ENCODE measurements at regions not wholly inside any gene's neighbourhood (a gene's known extent, or its start where the extent isn't known, plus 50 kb on each side); places are given as distances from the start of the nearest gene placed in this dataset.

DNA sequence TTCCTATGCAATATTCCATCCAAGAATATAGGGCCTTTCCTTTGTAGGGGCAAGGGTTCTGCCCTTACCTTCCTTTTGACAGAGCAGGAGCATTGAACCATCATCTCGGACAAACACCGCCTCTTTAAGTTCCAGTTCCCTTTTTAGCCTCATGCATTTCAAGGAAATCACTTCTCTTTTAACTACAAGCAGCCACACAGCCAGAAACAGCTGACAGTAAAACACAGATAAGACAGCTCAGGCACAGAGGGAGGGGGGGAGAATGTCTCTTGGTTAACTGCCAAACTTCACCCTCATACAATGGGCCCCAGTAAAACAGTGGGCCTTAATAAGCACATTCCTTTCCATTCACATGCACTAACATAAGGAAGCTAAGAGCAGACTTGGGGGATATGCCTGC, 648.3 kb downstream of the GABRG1 start:
- no peaks in the 10 kb centered on the region for H3K4me1 ChIP-seq (ENCODE audit: control insufficient read depth in 4 of 4, insufficient read depth in 4 of 4, low read length in 3 of 4)
- no peak overlapping the region for H3K4me3 ChIP-seq (ENCODE audit: low read depth in 1 of 3, low read length in 3 of 3)
- H3K36me3 ChIP-seq (ENCODE audit: control insufficient read depth in 4 of 4, insufficient read depth in 3 of 4, low read depth in 1 of 4, low read length in 3 of 4), result no peaks in the 10 kb centered on the region
- WGBS, result 53% methylated on average over 2 of the region's 2 CpGs
- no peak for DNase-seq (ENCODE audit: low spot score)
- H3K9ac ChIP-seq (ENCODE audit: low read depth in 1 of 2, low read length in 2 of 2), result no peak overlapping the region
- no peak overlapping the region for H3K27ac ChIP-seq (ENCODE audit: low read depth in 1 of 2, low read length in 2 of 2)
- no peak for TF ChIP-seq RXRA (IDR thresholded peaks at IDR 0.05)
- TF ChIP-seq, protein P1, sequence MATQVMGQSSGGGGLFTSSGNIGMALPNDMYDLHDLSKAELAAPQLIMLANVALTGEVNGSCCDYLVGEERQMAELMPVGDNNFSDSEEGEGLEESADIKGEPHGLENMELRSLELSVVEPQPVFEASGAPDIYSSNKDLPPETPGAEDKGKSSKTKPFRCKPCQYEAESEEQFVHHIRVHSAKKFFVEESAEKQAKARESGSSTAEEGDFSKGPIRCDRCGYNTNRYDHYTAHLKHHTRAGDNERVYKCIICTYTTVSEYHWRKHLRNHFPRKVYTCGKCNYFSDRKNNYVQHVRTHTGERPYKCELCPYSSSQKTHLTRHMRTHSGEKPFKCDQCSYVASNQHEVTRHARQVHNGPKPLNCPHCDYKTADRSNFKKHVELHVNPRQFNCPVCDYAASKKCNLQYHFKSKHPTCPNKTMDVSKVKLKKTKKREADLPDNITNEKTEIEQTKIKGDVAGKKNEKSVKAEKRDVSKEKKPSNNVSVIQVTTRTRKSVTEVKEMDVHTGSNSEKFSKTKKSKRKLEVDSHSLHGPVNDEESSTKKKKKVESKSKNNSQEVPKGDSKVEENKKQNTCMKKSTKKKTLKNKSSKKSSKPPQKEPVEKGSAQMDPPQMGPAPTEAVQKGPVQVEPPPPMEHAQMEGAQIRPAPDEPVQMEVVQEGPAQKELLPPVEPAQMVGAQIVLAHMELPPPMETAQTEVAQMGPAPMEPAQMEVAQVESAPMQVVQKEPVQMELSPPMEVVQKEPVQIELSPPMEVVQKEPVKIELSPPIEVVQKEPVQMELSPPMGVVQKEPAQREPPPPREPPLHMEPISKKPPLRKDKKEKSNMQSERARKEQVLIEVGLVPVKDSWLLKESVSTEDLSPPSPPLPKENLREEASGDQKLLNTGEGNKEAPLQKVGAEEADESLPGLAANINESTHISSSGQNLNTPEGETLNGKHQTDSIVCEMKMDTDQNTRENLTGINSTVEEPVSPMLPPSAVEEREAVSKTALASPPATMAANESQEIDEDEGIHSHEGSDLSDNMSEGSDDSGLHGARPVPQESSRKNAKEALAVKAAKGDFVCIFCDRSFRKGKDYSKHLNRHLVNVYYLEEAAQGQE (IDR thresholded peaks at IDR 0.05), result no peak
- no peak for TF ChIP-seq FOXA1 (IDR thresholded peaks at IDR 0.05)
- TF ChIP-seq, protein P2, sequence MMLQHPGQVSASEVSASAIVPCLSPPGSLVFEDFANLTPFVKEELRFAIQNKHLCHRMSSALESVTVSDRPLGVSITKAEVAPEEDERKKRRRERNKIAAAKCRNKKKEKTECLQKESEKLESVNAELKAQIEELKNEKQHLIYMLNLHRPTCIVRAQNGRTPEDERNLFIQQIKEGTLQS (IDR thresholded peaks at IDR 0.05), result no peak
- no peak for TF ChIP-seq HNF4A (conservative IDR thresholded peaks at IDR 0.05)
- TF ChIP-seq YY1 (IDR thresholded peaks at IDR 0.05), result no peak
- no peak for TF ChIP-seq SP1 (IDR thresholded peaks at IDR 0.05)
- TF ChIP-seq EGR1 (IDR thresholded peaks at IDR 0.05; ENCODE audit: low read depth in 2 of 2), result no peak
- TF ChIP-seq, protein P3, sequence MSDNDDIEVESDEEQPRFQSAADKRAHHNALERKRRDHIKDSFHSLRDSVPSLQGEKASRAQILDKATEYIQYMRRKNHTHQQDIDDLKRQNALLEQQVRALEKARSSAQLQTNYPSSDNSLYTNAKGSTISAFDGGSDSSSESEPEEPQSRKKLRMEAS (IDR thresholded peaks at IDR 0.05), result no peak
- TF ChIP-seq JUND (IDR thresholded peaks at IDR 0.05), result no peak
- no peak for TF ChIP-seq TAF1 (conservative IDR thresholded peaks at IDR 0.05)
- no peak for TF ChIP-seq FOXA2 (IDR thresholded peaks at IDR 0.05)
- no peak for TF ChIP-seq NR2F2 (IDR thresholded peaks at IDR 0.05)
- no peak for TF ChIP-seq RAD21 (IDR thresholded peaks at IDR 0.05)
- TF ChIP-seq, protein P4, sequence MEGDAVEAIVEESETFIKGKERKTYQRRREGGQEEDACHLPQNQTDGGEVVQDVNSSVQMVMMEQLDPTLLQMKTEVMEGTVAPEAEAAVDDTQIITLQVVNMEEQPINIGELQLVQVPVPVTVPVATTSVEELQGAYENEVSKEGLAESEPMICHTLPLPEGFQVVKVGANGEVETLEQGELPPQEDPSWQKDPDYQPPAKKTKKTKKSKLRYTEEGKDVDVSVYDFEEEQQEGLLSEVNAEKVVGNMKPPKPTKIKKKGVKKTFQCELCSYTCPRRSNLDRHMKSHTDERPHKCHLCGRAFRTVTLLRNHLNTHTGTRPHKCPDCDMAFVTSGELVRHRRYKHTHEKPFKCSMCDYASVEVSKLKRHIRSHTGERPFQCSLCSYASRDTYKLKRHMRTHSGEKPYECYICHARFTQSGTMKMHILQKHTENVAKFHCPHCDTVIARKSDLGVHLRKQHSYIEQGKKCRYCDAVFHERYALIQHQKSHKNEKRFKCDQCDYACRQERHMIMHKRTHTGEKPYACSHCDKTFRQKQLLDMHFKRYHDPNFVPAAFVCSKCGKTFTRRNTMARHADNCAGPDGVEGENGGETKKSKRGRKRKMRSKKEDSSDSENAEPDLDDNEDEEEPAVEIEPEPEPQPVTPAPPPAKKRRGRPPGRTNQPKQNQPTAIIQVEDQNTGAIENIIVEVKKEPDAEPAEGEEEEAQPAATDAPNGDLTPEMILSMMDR (IDR thresholded peaks at IDR 0.05; ENCODE audit: low read depth, low read length, missing input control), result no peak
- no peak for TF ChIP-seq GABPA (IDR thresholded peaks at IDR 0.05 in 1 of 2, conservative IDR thresholded peaks at IDR 0.05 in 1 of 2)
- TF ChIP-seq, protein P5, sequence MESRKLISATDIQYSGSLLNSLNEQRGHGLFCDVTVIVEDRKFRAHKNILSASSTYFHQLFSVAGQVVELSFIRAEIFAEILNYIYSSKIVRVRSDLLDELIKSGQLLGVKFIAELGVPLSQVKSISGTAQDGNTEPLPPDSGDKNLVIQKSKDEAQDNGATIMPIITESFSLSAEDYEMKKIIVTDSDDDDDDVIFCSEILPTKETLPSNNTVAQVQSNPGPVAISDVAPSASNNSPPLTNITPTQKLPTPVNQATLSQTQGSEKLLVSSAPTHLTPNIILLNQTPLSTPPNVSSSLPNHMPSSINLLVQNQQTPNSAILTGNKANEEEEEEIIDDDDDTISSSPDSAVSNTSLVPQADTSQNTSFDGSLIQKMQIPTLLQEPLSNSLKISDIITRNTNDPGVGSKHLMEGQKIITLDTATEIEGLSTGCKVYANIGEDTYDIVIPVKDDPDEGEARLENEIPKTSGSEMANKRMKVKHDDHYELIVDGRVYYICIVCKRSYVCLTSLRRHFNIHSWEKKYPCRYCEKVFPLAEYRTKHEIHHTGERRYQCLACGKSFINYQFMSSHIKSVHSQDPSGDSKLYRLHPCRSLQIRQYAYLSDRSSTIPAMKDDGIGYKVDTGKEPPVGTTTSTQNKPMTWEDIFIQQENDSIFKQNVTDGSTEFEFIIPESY (IDR thresholded peaks at IDR 0.05), result no peak
- no peak for TF ChIP-seq HNF4G (IDR thresholded peaks at IDR 0.05)
- H3K27me3 ChIP-seq (ENCODE audit: control insufficient read depth in 4 of 4, insufficient read depth in 4 of 4, low read length in 3 of 4), result no peaks in the 10 kb centered on the region
- peaks cover 0 to 6% (median under 1%) of the 10 kb centered on the region in 4 donors for H3K9me3 ChIP-seq (ENCODE audit: control insufficient read depth in 4 of 4, low read length in 3 of 4)

Data from liver (tissue), 8 donors.